ENCODE measurements at regions not wholly inside any gene's neighbourhood (a gene's known extent, or its start where the extent isn't known, plus 50 kb on each side); places are given as distances from the start of the nearest gene placed in this dataset.

- TF ChIP-seq CTCF (IDR thresholded peaks at IDR 0.05) (no peak), EP300 (IDR thresholded peaks at IDR 0.05) (no peak), POLR2A (IDR thresholded peaks at IDR 0.05) (no peak)
Observed at GRCh38 chr10:60518745-60519144, 129.1 kb upstream of the ANK3 start.

Measured in ovary (tissue), 3 donors.